ENCODE measurements at regions not wholly inside any gene's neighbourhood (a gene's known extent, or its start where the extent isn't known, plus 50 kb on each side); places are given as distances from the start of the nearest gene placed in this dataset.

GRCh38 chr4:181138116-181138515, 1105.1 kb upstream of the TENM3 start:
- TF ChIP-seq, protein P1, sequence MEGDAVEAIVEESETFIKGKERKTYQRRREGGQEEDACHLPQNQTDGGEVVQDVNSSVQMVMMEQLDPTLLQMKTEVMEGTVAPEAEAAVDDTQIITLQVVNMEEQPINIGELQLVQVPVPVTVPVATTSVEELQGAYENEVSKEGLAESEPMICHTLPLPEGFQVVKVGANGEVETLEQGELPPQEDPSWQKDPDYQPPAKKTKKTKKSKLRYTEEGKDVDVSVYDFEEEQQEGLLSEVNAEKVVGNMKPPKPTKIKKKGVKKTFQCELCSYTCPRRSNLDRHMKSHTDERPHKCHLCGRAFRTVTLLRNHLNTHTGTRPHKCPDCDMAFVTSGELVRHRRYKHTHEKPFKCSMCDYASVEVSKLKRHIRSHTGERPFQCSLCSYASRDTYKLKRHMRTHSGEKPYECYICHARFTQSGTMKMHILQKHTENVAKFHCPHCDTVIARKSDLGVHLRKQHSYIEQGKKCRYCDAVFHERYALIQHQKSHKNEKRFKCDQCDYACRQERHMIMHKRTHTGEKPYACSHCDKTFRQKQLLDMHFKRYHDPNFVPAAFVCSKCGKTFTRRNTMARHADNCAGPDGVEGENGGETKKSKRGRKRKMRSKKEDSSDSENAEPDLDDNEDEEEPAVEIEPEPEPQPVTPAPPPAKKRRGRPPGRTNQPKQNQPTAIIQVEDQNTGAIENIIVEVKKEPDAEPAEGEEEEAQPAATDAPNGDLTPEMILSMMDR (IDR thresholded peaks at IDR 0.05; ENCODE audit: insufficient read depth, low read depth, low read length), result no peak
- TF ChIP-seq EZH2 (IDR thresholded peaks at IDR 0.05; ENCODE audit: insufficient read depth, low read length), result no peak
